Right cardiac atrium (tissue), 5 donors: ENCODE measurements at regions not wholly inside any gene's neighbourhood (a gene's known extent, or its start where the extent isn't known, plus 50 kb on each side); places are given as distances from the start of the nearest gene placed in this dataset.

ENCODE experiments used
- ATAC-seq, 2 donors: fragments of 200-7000 bp; cut with Tn5 transposase; one replicate each; pipeline versions ENCODE4 v1.8.0 to v1.9.1; 2020; ENCODE audit warnings: moderate library complexity in 2 of 2, mild to moderate bottlenecking in 1 of 2
- DNase-seq, 3 donors: peaks; one replicate each; pipeline ENCODE4 v3.0.0-alpha.2; 2020
- H3K27ac ChIP-seq: one replicate; pipeline ENCODE4 v1.5.1; 2013; ENCODE audit warnings: mild to moderate bottlenecking, low read length, control low read depth, moderate library complexity
- H3K27me3 ChIP-seq: one replicate; pipeline ENCODE4 v1.6.1; 2013; ENCODE audit not compliant: control insufficient read depth, insufficient read depth
- H3K4me1 ChIP-seq: one replicate; pipeline ENCODE4 v1.6.1; 2013; ENCODE audit warnings: low read length; ENCODE audit not compliant: control insufficient read depth, insufficient read depth
- H3K4me3 ChIP-seq: one replicate; pipeline ENCODE4 v1.5.1; 2013; ENCODE audit warnings: low read length, control low read depth
- H3K9me3 ChIP-seq: one replicate; pipeline ENCODE4 v1.6.1; 2013; ENCODE audit warnings: low read length; ENCODE audit not compliant: control insufficient read depth
- WGBS: extraction: QIAGEN DNeasy Blood & Tissue Kit; methylation state at CpG from one replicate; pipeline ENCODE4 v1.1.7; 2013; 5-methylcytosine and 5-hydroxymethylcytosine counted together
- intact Hi-C, 4 donors: fragments of 100-400 bp; cut with DNase I; formaldehyde crosslinking; loops; one replicate each; pipeline versions ENCODE4 v1.11.0 to v1.14.0; 2022 to 2023
- donor health status: healthy with polysubstance abuse.
- donor health status: DM: no; HTN: yes; CAD: no.
- donor health status: DM: no; HTN: no; CAD: no.
- donor health status: DM: no; HTN: yes; CAD: no; lungs with severe emphysema.
- donor health status: DM: yes; HTN: yes; CAD: no.

DNA sequence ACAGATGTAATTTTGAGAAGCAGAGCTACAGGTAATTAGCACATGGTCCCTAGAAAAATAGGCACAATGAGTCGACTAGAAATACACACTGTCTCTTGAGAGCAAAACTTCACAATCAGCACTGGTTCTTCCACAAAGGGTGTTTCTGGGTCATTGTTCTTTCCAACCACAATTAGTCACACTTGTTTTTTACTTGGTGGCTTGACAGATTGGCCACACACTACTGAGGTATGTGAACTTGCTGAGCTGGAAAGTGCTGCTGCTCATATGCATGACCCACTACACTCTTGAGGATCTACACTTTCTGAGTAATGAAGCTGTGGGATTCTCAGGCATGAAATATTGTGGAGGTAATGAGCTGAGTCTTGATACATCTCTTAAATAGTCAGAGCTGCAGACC is 347.7 kb downstream of the BCKDHB start:
- DNase-seq: no peak
- H3K4me3 ChIP-seq: no peak overlapping the region
- peaks cover 2% of the 10 kb centered on the region for H3K4me1 ChIP-seq
- H3K9me3 ChIP-seq: no peaks in the 10 kb centered on the region
- intact Hi-C loops: no loop called here
- no peak for ATAC-seq
- no peaks in the 10 kb centered on the region for H3K27me3 ChIP-seq
- no peak overlapping the region for H3K27ac ChIP-seq
- WGBS: 46% methylated on average over 1 of the region's 1 CpG

DNA sequence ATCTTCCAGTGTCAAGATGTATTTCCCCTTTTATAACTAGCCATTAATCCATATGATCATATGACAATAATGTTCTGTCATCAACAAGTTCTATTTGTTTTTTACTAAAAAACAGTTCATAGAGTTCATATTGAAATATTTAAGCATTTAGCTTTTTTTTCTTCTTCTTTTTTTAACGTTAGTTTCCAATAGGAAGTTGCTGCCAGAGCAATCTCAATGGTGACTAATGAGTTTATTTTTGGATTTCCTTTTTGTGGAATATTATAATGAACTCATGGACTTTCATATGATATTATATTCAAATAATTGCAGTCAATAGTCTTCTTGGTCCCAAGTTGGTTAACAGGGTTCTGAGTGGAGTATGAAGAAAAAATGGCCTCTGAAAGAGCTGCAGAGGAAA is 343.3 kb downstream of the BCKDHB start:
- Histone ChIP-seq H3K4me1 (no peaks in the 10 kb centered on the region), H3K27me3 (no peaks in the 10 kb centered on the region), H3K9me3 (no peaks in the 10 kb centered on the region), H3K4me3 (no peak overlapping the region), H3K27ac (no peak overlapping the region)
- intact Hi-C loops: no loop called here
- DNase-seq (no peak), ATAC-seq (no peak)
- WGBS: 25% methylated on average over 1 of the region's 1 CpG

DNA sequence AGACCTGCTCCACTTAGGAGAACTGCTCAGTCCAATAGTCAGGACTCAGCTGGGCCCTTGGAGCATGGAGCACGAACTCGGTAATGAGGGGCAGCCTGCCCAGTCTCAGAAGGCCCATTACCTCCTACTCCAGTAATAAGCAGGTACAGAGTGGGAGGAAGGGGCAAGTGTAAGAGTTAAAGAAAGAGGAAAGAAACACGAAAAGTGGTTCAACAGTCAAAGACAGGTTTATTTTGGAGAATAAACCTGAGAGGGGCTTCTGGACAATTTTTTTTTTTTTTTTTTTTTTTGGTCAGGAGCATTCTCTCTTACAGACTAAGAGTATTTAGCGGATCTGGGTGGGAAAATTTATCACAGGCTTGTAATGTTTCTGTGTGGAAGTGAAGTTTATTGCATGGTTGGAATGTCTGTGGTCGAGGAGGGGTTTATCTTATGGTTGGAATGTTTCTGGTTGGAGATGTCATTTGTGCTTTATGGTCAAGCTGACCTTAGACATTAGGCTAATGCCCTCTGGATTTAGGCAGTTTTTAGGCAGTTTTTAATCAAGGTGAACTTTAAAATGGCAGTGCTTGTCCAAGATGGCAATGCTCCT is 340.1 kb downstream of the BCKDHB start:
- DNase-seq (no peak), ATAC-seq (no peak)
- Histone ChIP-seq H3K4me3 (no peak overlapping the region), H3K27me3 (no peaks in the 10 kb centered on the region), H3K9me3 (no peaks in the 10 kb centered on the region), H3K4me1 (no peaks in the 10 kb centered on the region), H3K27ac (no peak overlapping the region)
- 97% methylated on average over 5 of the region's 5 CpGs for WGBS
- intact Hi-C loops: no loop called here

DNA sequence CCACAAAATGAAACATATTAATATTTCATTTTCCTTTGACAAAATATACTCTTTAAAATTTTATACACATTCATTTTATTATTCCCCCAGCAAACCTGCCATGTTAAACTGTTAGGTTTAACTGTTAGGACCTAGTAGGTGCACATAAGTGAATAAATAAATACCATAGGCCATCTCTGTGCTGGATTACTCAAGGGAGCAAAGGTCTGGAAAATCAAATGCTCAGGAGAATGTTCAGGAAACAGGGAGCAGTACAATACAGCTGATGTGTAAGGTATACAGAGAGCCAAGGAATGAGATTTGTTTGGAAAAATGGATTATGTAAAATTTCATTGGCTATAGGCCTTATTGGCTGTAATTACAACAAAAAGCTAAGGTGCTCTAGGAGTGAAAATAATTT is 339.3 kb downstream of the BCKDHB start:
- Histone ChIP-seq H3K4me3 (no peak overlapping the region), H3K9me3 (no peaks in the 10 kb centered on the region), H3K4me1 (no peaks in the 10 kb centered on the region), H3K27me3 (no peaks in the 10 kb centered on the region), H3K27ac (no peak overlapping the region)
- intact Hi-C loops: no loop called here
- DNase-seq (no peak), ATAC-seq (no peak)

DNA sequence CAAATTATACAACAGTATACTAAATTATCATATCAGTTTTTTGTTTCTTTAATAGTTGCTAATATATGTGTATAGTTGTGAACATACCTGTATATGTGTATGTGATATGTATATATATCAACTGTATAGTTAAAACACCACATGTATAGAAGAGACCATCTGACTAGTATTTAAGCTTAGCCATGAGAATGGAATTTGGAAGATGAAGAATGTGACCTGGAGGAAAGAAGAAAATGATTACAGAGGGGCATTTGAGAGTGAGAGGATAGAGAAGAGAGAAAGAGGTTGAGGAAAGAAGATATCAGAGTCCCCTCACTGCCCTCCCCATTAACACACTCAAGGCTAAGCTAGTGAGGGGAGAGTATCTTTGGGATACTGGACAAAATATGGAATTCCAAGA is 335.9 kb downstream of the BCKDHB start:
- Histone ChIP-seq H3K9me3 (no peaks in the 10 kb centered on the region), H3K4me3 (no peak overlapping the region), H3K27ac (no peak overlapping the region), H3K27me3 (no peaks in the 10 kb centered on the region), H3K4me1 (no peaks in the 10 kb centered on the region)
- intact Hi-C loops: no loop called here
- DNase-seq (no peak), ATAC-seq (no peak)

DNA sequence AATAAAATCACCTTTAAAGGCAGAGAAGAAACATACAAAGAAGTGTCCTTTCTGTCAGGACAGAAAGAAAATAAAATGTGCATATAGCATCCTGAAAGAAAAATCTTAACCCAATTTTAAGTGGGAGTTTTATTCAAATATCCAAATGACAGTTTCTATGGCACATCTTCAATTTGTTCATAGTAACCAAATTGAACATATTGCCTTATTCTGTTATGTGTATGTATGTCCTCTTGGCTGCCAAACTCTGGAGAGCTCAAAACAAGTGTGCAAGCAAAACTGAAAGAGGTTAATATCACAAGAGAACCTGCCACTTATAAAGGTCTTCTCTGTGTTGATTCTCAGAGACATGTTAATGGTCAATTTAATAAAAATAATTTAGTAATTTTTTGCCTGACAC is 334.7 kb downstream of the BCKDHB start:
- Histone ChIP-seq H3K4me3 (no peak overlapping the region), H3K9me3 (no peaks in the 10 kb centered on the region), H3K27ac (no peak overlapping the region), H3K27me3 (no peaks in the 10 kb centered on the region), H3K4me1 (no peaks in the 10 kb centered on the region)
- intact Hi-C loops: no loop called here
- DNase-seq (no peak), ATAC-seq (no peak)

DNA sequence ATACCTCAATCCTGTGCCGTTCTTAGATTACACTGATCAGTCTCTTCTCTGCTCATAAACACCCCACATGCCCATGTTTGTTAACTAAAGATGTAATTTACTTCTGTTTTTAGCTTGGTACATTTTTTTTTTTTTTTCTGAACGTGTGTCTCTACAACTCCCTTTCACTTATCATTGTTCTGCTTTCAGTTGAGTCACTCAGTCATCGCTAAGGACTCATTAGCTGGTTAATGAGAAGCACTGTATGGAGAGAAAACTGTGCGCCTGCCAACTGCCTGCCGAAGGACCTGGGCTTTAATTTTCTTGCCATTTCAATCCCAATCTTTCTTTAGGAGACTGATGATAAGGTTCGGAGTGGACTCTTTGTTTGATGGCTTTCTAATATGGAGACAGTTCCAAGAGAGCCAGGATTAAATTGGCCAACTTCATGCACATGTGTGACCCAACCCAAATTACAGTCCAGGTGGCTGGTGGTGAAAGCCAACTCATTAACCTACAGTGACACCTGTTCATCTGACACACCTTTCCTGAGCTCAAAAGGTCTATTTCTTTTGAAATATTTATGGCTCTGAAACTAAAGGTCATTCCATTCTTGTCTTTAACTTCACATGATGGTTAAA is 334.1 kb downstream of the BCKDHB start:
- Histone ChIP-seq H3K27me3 (no peaks in the 10 kb centered on the region), H3K4me1 (no peaks in the 10 kb centered on the region), H3K27ac (no peak overlapping the region), H3K4me3 (no peak overlapping the region), H3K9me3 (no peaks in the 10 kb centered on the region)
- intact Hi-C loops: no loop called here
- ATAC-seq (no peak), DNase-seq (no peak)
- WGBS: 78% methylated on average over 6 of the region's 6 CpGs

DNA sequence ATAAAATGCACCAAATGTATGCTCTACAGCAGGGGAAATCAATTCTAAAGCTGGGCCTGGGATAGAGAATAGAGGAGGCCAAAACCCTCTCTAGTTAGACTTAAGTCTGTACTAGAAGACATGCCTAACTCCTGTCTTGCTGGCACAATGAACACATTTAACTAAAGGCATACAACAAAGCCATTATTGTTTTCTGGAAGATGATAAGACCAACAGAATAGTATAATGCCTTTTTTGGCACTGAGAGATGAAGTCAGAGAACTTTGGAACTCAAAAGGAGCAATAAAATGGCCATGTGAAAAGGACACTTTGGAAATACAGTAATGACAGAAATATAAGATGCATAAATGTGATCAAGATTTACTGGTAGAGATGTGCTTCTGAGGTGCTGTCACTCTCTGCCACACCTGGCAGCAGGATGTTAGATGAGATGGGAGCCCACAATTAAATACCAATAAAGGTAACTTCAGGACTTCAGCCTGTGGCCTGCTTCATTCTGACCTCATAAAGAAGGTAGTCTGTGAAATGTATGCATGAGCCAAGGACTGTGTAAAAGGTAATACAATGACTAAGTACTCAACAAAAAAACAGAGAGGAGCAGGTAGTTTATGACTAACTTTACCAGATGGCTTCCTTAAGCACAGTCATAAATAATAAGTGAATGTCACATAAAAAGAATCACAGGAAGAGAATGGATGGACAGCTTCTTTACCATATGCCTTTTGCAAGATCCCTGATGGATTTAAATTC is 333.4 kb downstream of the BCKDHB start:
- ATAC-seq (no peak), DNase-seq (no peak)
- intact Hi-C loops: no loop called here
- Histone ChIP-seq H3K4me1 (no peaks in the 10 kb centered on the region), H3K27ac (no peak overlapping the region), H3K9me3 (no peaks in the 10 kb centered on the region), H3K4me3 (no peak overlapping the region), H3K27me3 (no peaks in the 10 kb centered on the region)

DNA sequence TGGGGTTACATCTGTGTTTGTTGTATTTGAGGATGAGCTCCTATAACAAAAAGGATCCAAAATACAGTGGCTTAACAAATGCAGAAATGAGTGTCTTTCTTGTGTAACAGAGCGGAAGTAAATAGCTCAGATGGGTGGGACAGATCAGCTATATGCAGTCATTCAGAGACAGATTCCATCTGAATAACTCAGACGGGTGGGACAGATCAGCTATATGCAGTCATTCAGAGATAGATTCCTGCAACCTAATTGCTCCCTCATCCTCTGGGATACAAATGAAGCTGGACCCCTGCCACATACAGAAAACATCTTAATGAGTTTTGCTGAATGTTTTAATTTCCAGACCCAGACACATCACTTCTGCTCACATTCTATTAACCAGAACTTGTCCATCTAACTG is 332.3 kb downstream of the BCKDHB start:
- WGBS: 73% methylated on average over 2 of the region's 2 CpGs
- ATAC-seq (no peak), DNase-seq (no peak)
- no peaks in the 10 kb centered on the region for H3K9me3 ChIP-seq
- H3K27me3 ChIP-seq: no peaks in the 10 kb centered on the region
- intact Hi-C loops: no loop called here
- no peak overlapping the region for H3K27ac ChIP-seq
- H3K4me3 ChIP-seq: no peak overlapping the region
- H3K4me1 ChIP-seq: no peaks in the 10 kb centered on the region

DNA sequence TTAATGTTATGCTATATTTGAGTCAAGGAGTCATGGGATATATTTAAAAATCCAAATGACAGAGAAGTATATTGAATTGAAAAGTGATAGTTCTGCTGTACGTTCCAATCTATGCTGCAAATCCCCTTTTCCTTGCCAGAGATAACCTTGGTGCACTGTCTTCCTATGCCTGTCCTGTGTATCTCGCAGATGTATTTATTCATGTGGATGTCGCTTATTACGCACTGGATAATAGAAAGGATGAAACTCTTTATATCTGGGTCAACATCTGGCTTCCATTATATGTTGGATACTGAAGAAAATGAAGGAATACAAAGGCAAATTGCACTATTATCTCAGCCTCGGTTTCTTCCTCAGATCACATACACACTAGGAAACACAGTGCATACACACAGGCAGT is 331.3 kb downstream of the BCKDHB start:
- DNase-seq (no peak), ATAC-seq (no peak)
- WGBS: 61% methylated on average over 5 of the region's 5 CpGs
- intact Hi-C loops: no loop called here
- H3K4me3 ChIP-seq: no peak overlapping the region
- no peaks in the 10 kb centered on the region for H3K9me3 ChIP-seq
- H3K27me3 ChIP-seq: no peaks in the 10 kb centered on the region
- H3K4me1 ChIP-seq: no peaks in the 10 kb centered on the region
- H3K27ac ChIP-seq: no peak overlapping the region

DNA sequence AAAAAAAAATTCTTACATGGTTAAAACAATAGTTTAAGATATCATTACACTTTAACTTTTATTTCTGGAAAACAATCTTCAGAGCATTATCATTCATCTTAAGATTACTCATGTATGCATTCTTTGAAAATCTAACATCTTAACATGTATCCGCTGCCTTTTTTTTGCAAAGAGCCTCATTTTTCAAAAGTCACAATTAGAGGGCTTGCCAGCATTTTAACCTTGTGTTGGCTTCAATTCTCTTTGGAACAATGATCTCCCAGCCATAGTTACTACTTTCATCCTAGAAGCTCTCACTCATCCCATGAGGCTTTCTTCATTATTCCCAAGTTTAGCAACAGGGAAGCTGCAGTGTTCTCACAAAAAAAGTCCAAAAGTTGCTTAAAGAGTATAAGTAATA is 330.8 kb downstream of the BCKDHB start:
- Histone ChIP-seq H3K27me3 (no peaks in the 10 kb centered on the region), H3K4me3 (no peak overlapping the region), H3K9me3 (no peaks in the 10 kb centered on the region), H3K27ac (no peak overlapping the region), H3K4me1 (no peaks in the 10 kb centered on the region)
- no peak for DNase-seq
- intact Hi-C loops: no loop called here
- WGBS: 81% methylated on average over 1 of the region's 1 CpG
- no peak for ATAC-seq

DNA sequence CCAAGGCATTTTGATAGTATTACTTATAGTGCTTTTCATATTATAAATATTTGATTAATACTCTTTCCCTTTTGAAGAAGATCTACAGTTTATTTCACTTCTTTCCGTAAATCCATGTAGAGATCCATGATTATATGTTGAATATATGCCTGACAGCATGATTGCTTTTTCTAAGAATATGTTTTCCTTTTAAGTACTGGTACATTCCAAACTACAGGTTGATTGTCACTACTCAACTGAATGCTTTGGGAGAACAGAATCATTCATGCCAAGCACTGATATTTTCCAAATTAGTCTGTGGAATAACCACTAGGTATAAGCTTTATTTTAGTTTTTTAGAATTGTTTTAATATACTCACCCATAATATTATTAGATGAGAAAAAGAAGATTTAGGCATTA is 330.2 kb downstream of the BCKDHB start:
- Histone ChIP-seq H3K4me3 (no peak overlapping the region), H3K9me3 (no peaks in the 10 kb centered on the region), H3K27me3 (no peaks in the 10 kb centered on the region), H3K27ac (no peak overlapping the region), H3K4me1 (no peaks in the 10 kb centered on the region)
- no peak for DNase-seq
- intact Hi-C loops: no loop called here
- 93% methylated on average over 1 of the region's 1 CpG for WGBS
- ATAC-seq: no peak
